ENCODE measurements at regions not wholly inside any gene's neighbourhood (a gene's known extent, or its start where the extent isn't known, plus 50 kb on each side); places are given as distances from the start of the nearest gene placed in this dataset.

GRCh38 chr7:124387056-124387455, 354.2 kb upstream of the TMEM229A start:
- Histone ChIP-seq H3K9me3 (no peaks in the 10 kb centered on the region), H3K27ac (ENCODE audit: low read depth in 2 of 2, low read length in 1 of 2) (peak overlapping the region in 1 of 2 experiments; percentile 74; a peak in 2 of 4 replicates), H3K9me2 (no peaks in the 10 kb centered on the region), H3K27me3 (ENCODE audit: insufficient read depth) (no peaks in the 10 kb centered on the region), H3K4me1 (ENCODE audit: control insufficient read depth in 1 of 2, insufficient read depth in 2 of 2, low read depth in 1 of 2, low read length in 1 of 2) (peaks cover 0 to 14% of the 10 kb centered on the region in 2 experiments; a peak in 2 of 4 replicates), H3K79me2 (ENCODE audit: insufficient read depth) (no peaks in the 10 kb centered on the region), H3K4me2 (no peak overlapping the region), H4K20me1 (ENCODE audit: insufficient read depth) (no peaks in the 10 kb centered on the region), H3K36me3 (replicated peaks in 1 of 2; ENCODE audit: control insufficient read depth in 1 of 2, insufficient read depth in 2 of 2, low read length in 1 of 2) (no peaks in the 10 kb centered on the region), H2AFZ (ENCODE audit: low read depth) (no peak overlapping the region), H3K4me3 (ENCODE audit: low read depth in 2 of 2, low read length in 1 of 2) (no peak overlapping the region; a peak in 1 of 4 replicates), H3K9ac (no peak overlapping the region), H3F3A (replicated peaks; ENCODE audit: insufficient read depth) (no peaks in the 10 kb centered on the region)
- 17% methylated on average over 4 of the region's 4 CpGs for WGBS (ENCODE audit: low lambda C conversion rate)
- peak; percentile 40 for DNase-seq
- TF ChIP-seq TCF12 (IDR thresholded peaks at IDR 0.05) = peak; percentile 21; the same call in 1 of the 2 replicates
- peak; percentile 31; the same call in 1 of the 2 replicates for TF ChIP-seq MXI1 (IDR thresholded peaks at IDR 0.05; ENCODE audit: low read depth, low read length)
- peak; percentile 76 for TF ChIP-seq CHD2 (IDR thresholded peaks at IDR 0.05; ENCODE audit: low read length, partially characterized antibody)
- TF ChIP-seq NFIC (IDR thresholded peaks at IDR 0.05; ENCODE audit: borderline replicate concordance) = 0 out of 2 replicates have a peak, but pooled peaks have one; percentile 39
- TF ChIP-seq EP300 (IDR thresholded peaks at IDR 0.05; ENCODE audit: borderline replicate concordance in 1 of 2, low read depth in 1 of 2, low read length in 1 of 2) = peak in 1 of 2 experiments; percentile 79; a peak in 2 of 4 replicates
- TF ChIP-seq RAD21 (IDR thresholded peaks at IDR 0.05; ENCODE audit: low read length) = peak; percentile 29; the same call in 1 of the 2 replicates
- 0 out of 2 replicates have a peak, but pooled peaks have one; percentile 39 for TF ChIP-seq FOXJ3 (CRISPR knock-in tag; IDR thresholded peaks at IDR 0.05)
- TF ChIP-seq TEAD4 (IDR thresholded peaks at IDR 0.05; ENCODE audit: borderline replicate concordance, insufficient read depth) = no peak
- TF ChIP-seq GATA2 (CRISPR knock-in tag; IDR thresholded peaks at IDR 0.05) = peak; percentile 93
- TF ChIP-seq PBX3 (IDR thresholded peaks at IDR 0.05) = no peak
- no peak for TF ChIP-seq ELF1 (IDR thresholded peaks at IDR 0.05)
- no peak for TF ChIP-seq POLR2AphosphoS5 (IDR thresholded peaks at IDR 0.05; ENCODE audit: low read depth, low read length)
- no peak for TF ChIP-seq SMC3 (IDR thresholded peaks at IDR 0.05; ENCODE audit: low read depth, low read length)
- peak; percentile 90 for TF ChIP-seq RCOR1 (IDR thresholded peaks at IDR 0.05; ENCODE audit: low read length)
- POLR2A ChIA-PET = no interaction called here
- CTCF ChIA-PET = interaction anchor here (1.1 kb wide), 1 partner anchor 15 kb away, joined by 3 read pairs; no protein-coding TSS in a partner anchor

GRCh38 chr7:124379296-124379695, 346.4 kb upstream of the TMEM229A start:
- Histone ChIP-seq H3K27ac (ENCODE audit: low read depth in 2 of 2, low read length in 1 of 2) (no peak overlapping the region), H3K27me3 (ENCODE audit: insufficient read depth) (no peaks in the 10 kb centered on the region), H3F3A (replicated peaks; ENCODE audit: insufficient read depth) (no peaks in the 10 kb centered on the region), H3K4me3 (ENCODE audit: low read depth in 2 of 2, low read length in 1 of 2) (no peak overlapping the region), H2AFZ (ENCODE audit: low read depth) (no peak overlapping the region), H3K4me2 (no peak overlapping the region), H3K9me2 (no peaks in the 10 kb centered on the region), H4K20me1 (ENCODE audit: insufficient read depth) (no peaks in the 10 kb centered on the region), H3K36me3 (replicated peaks in 1 of 2; ENCODE audit: control insufficient read depth in 1 of 2, insufficient read depth in 2 of 2, low read length in 1 of 2) (no peaks in the 10 kb centered on the region), H3K9me3 (no peaks in the 10 kb centered on the region), H3K9ac (no peak overlapping the region), H3K4me1 (ENCODE audit: control insufficient read depth in 1 of 2, insufficient read depth in 2 of 2, low read depth in 1 of 2, low read length in 1 of 2) (no peaks in the 10 kb centered on the region), H3K79me2 (ENCODE audit: insufficient read depth) (no peaks in the 10 kb centered on the region)
- DNase-seq = no peak
- ChIA-PET POLR2A (no interaction called here), CTCF (interaction anchor here (0.6 to 1.2 kb wide), 3 partner anchors 9 to 353 kb away, joined by 3 to 4 read pairs (median 3); no protein-coding TSS in a partner anchor)
- 38% methylated on average over 1 of the region's 1 CpG for WGBS (ENCODE audit: low lambda C conversion rate)
- TF ChIP-seq TAF1 (IDR thresholded peaks at IDR 0.05; ENCODE audit: borderline replicate concordance, low read depth, low read length) (no peak), USF2 (IDR thresholded peaks at IDR 0.05; ENCODE audit: borderline replicate concordance, low read depth, low read length) (no peak), ELF1 (IDR thresholded peaks at IDR 0.05) (no peak), RFX5 (IDR thresholded peaks at IDR 0.05; ENCODE audit: low read length) (no peak), RAD21 (IDR thresholded peaks at IDR 0.05; ENCODE audit: low read length) (no peak), REST (IDR thresholded peaks at IDR 0.05; ENCODE audit: low read depth, low read length) (no peak), FOXJ3 (CRISPR knock-in tag; IDR thresholded peaks at IDR 0.05) (no peak), POLR2AphosphoS5 (IDR thresholded peaks at IDR 0.05; ENCODE audit: low read depth, low read length) (no peak), CHD2 (IDR thresholded peaks at IDR 0.05; ENCODE audit: low read length, partially characterized antibody) (no peak), FOSL2 (IDR thresholded peaks at IDR 0.05; ENCODE audit: borderline replicate concordance, low read depth) (no peak), EP300 (IDR thresholded peaks at IDR 0.05; ENCODE audit: borderline replicate concordance in 1 of 2, low read depth in 1 of 2, low read length in 1 of 2) (no peak), SMC3 (IDR thresholded peaks at IDR 0.05; ENCODE audit: low read depth, low read length) (no peak), MEF2A (IDR thresholded peaks at IDR 0.05; ENCODE audit: borderline replicate concordance, low read depth) (no peak), TCF12 (IDR thresholded peaks at IDR 0.05) (no peak)

Measured in SK-N-SH (cell line).